ENCODE measurements at regions not wholly inside any gene's neighbourhood (a gene's known extent, or its start where the extent isn't known, plus 50 kb on each side); places are given as distances from the start of the nearest gene placed in this dataset.
"Not testable (repeated sequence)": the region's sequence is repeated elsewhere in the genome, so short reads cannot be mapped to it uniquely, and the experiment has no call there.

DNA sequence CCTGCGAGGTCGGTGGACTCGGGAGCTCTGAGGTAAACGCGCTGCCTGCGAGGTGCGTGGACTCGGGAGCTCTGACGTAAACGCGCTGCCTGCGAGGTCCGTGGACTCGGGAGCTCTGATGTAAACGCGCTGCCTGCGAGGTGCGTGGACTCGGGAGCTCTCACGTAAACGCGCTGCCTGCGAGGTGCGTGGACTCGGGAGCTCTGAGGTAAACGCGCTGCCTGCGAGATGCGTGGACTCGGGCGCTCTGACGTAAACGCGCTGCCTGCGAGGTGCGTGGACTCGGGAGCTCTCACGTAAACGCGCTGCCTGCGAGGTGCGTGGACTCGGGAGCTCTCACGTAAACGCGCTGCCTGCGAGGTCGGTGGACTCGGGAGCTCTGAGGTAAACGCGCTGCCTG lies 81.8 kb upstream of the SNTG2 start:
- not testable (repeated sequence) for TF ChIP-seq POLR2A (IDR thresholded peaks at IDR 0.05; ENCODE audit: low read length); GATA1 (IDR thresholded peaks at IDR 0.05; ENCODE audit: low read depth, low read length)

Data from erythroblast (primary cell).